Mucosa of stomach (tissue), 1 donor: ENCODE measurements at regions not wholly inside any gene's neighbourhood (a gene's known extent, or its start where the extent isn't known, plus 50 kb on each side); places are given as distances from the start of the nearest gene placed in this dataset.
"Not testable (repeated sequence)": the region's sequence is repeated elsewhere in the genome, so short reads cannot be mapped to it uniquely, and the experiment has no call there.

ENCODE experiments used
- H3K27me3 ChIP-seq: one replicate; pipeline ENCODE4 v1.7.0; 2013; ENCODE audit warnings: mild to moderate bottlenecking, low read length; ENCODE audit not compliant: control insufficient read depth, insufficient read depth
- H3K36me3 ChIP-seq: one replicate; pipeline ENCODE4 v1.7.0; 2013; ENCODE audit warnings: low read length; ENCODE audit not compliant: control insufficient read depth, insufficient read depth
- H3K4me1 ChIP-seq: one replicate; pipeline ENCODE4 v1.7.0; 2013; ENCODE audit warnings: mild to moderate bottlenecking, low read length; ENCODE audit not compliant: control insufficient read depth, insufficient read depth
- H3K4me3 ChIP-seq: one replicate; pipeline ENCODE4 v1.7.0; 2013; ENCODE audit warnings: low read length
- H3K9ac ChIP-seq: one replicate; pipeline ENCODE4 v1.7.0; 2013; ENCODE audit warnings: mild to moderate bottlenecking, low read length, moderate library complexity
- H3K9me3 ChIP-seq: one replicate; pipeline ENCODE4 v1.7.0; 2013; ENCODE audit warnings: mild to moderate bottlenecking, low read length, moderate library complexity; ENCODE audit not compliant: control insufficient read depth
- donor health status: Pancreatic carcinoma.

GRCh38 chr1:38153066-38153777 is 106.6 kb upstream of the POU3F1 start:
- H3K9ac ChIP-seq, result no peak overlapping the region
- no peaks in the 10 kb centered on the region for H3K4me1 ChIP-seq
- H3K27me3 ChIP-seq, result no peaks in the 10 kb centered on the region
- H3K4me3 ChIP-seq, result no peak overlapping the region
- H3K9me3 ChIP-seq, result no peaks in the 10 kb centered on the region
- H3K36me3 ChIP-seq, result no peaks in the 10 kb centered on the region

- Histone ChIP-seq H3K4me3 (no peak overlapping the region), H3K9me3 (no peaks in the 10 kb centered on the region), H3K4me1 (no peaks in the 10 kb centered on the region), H3K9ac (no peak overlapping the region), H3K27me3 (no peaks in the 10 kb centered on the region), H3K36me3 (no peaks in the 10 kb centered on the region)
Measured at GRCh38 chr1:38152351-38153065, 105.9 kb upstream of the POU3F1 start.

- H3K27me3 ChIP-seq, result no peaks in the 10 kb centered on the region
- no peaks in the 10 kb centered on the region for H3K36me3 ChIP-seq
- no peak overlapping the region for H3K4me3 ChIP-seq
- H3K9ac ChIP-seq, result no peak overlapping the region
- H3K4me1 ChIP-seq, result no peaks in the 10 kb centered on the region
- no peaks in the 10 kb centered on the region for H3K9me3 ChIP-seq
Measured at GRCh38 chr1:38151399-38151798, 104.8 kb upstream of the POU3F1 start.

GRCh38 chr1:38146079-38146478 is 99.5 kb upstream of the POU3F1 start:
- H3K4me3 ChIP-seq, H3K9me3 ChIP-seq, H3K9ac ChIP-seq, H3K4me1 ChIP-seq, H3K36me3 ChIP-seq: not testable (repeated sequence)
- H3K27me3 ChIP-seq, result peaks cover 11% of the 10 kb centered on the region

GRCh38 chr1:38142606-38143005 is 96.0 kb upstream of the POU3F1 start:
- Histone ChIP-seq H3K4me3 (no peak overlapping the region), H3K4me1 (peaks cover 9% of the 10 kb centered on the region), H3K9ac (no peak overlapping the region), H3K36me3 (no peaks in the 10 kb centered on the region), H3K9me3 (no peaks in the 10 kb centered on the region), H3K27me3 (peaks cover 37% of the 10 kb centered on the region)

- Histone ChIP-seq H3K4me3 (no peak overlapping the region), H3K9me3 (no peaks in the 10 kb centered on the region), H3K9ac (no peak overlapping the region), H3K36me3 (no peaks in the 10 kb centered on the region), H3K27me3 (peaks cover 47% of the 10 kb centered on the region), H3K4me1 (peaks cover 9% of the 10 kb centered on the region)
Measured at GRCh38 chr1:38141483-38141882, 94.9 kb upstream of the POU3F1 start.

- H3K27me3 ChIP-seq, result peaks cover 62% of the 10 kb centered on the region
- peaks cover 9% of the 10 kb centered on the region for H3K4me1 ChIP-seq
- H3K4me3 ChIP-seq, result no peak overlapping the region
- no peaks in the 10 kb centered on the region for H3K36me3 ChIP-seq
- no peak overlapping the region for H3K9ac ChIP-seq
- H3K9me3 ChIP-seq, result no peaks in the 10 kb centered on the region
Measured at GRCh38 chr1:38139738-38140487, 93.3 kb upstream of the POU3F1 start.

GRCh38 chr1:38138498-38139233 is 92.1 kb upstream of the POU3F1 start:
- peaks cover 9% of the 10 kb centered on the region for H3K4me1 ChIP-seq
- H3K9ac ChIP-seq, result no peak overlapping the region
- no peaks in the 10 kb centered on the region for H3K36me3 ChIP-seq
- no peak overlapping the region for H3K4me3 ChIP-seq
- no peaks in the 10 kb centered on the region for H3K9me3 ChIP-seq
- H3K27me3 ChIP-seq, result peaks cover 64% of the 10 kb centered on the region

GRCh38 chr1:38137164-38137563 is 90.6 kb upstream of the POU3F1 start:
- Histone ChIP-seq H3K9ac (no peak overlapping the region), H3K9me3 (no peaks in the 10 kb centered on the region), H3K27me3 (peaks cover 74% of the 10 kb centered on the region), H3K4me3 (no peak overlapping the region), H3K36me3 (no peaks in the 10 kb centered on the region), H3K4me1 (peaks cover 9% of the 10 kb centered on the region)

GRCh38 chr1:38135625-38136414 is 89.2 kb upstream of the POU3F1 start:
- H3K27me3 ChIP-seq, result peaks cover 78% of the 10 kb centered on the region
- H3K9me3 ChIP-seq, result no peaks in the 10 kb centered on the region
- H3K4me3 ChIP-seq, result no peak overlapping the region
- H3K36me3 ChIP-seq, result no peaks in the 10 kb centered on the region
- H3K9ac ChIP-seq, result no peak overlapping the region
- peaks cover 9% of the 10 kb centered on the region for H3K4me1 ChIP-seq

GRCh38 chr1:38134294-38134755 is 87.7 kb upstream of the POU3F1 start:
- H3K9ac ChIP-seq, result no peak overlapping the region
- H3K36me3 ChIP-seq, result no peaks in the 10 kb centered on the region
- H3K4me3 ChIP-seq, result no peak overlapping the region
- no peaks in the 10 kb centered on the region for H3K9me3 ChIP-seq
- peaks cover 70% of the 10 kb centered on the region for H3K27me3 ChIP-seq
- no peaks in the 10 kb centered on the region for H3K4me1 ChIP-seq
